Activated naive CD8-positive, alpha-beta T cell treated with anti-CD3 and anti-CD28 coated beads, Interleukin-2, amount 50 U/mL, for 24 hours (primary cell): ENCODE measurements at regions not wholly inside any gene's neighbourhood (a gene's known extent, or its start where the extent isn't known, plus 50 kb on each side); places are given as distances from the start of the nearest gene placed in this dataset.
"Not testable (repeated sequence)": the region's sequence is repeated elsewhere in the genome, so short reads cannot be mapped to it uniquely, and the experiment has no call there.

Experiments
- ATAC-seq: fragments of 150-1000 bp; cut with Tn5 transposase; one replicate; pipeline ENCODE4 v1.10.0; 2021
- DNase-seq: peaks from one replicate; pipeline ENCODE4 v3.0.0; 2021
- H3K27ac Mint-ChIP-seq: one replicate; pipeline ENCODE4 v1.8.0; 2021; ENCODE audit warnings: mild to moderate bottlenecking, mixed read lengths
- H3K27me3 Mint-ChIP-seq: one replicate; pipeline ENCODE4 v1.8.0; 2021; ENCODE audit warnings: mixed read lengths
- H3K36me3 Mint-ChIP-seq: one replicate; pipeline ENCODE4 v1.8.0; 2021; ENCODE audit warnings: low read depth, mixed read lengths
- H3K4me1 Mint-ChIP-seq: one replicate; pipeline ENCODE4 v1.8.0; 2021; ENCODE audit warnings: mixed read lengths
- H3K4me3 Mint-ChIP-seq: one replicate; pipeline ENCODE4 v1.8.0; 2021; ENCODE audit warnings: mild to moderate bottlenecking, moderate library complexity, mixed read lengths
- H3K9me3 Mint-ChIP-seq: one replicate; pipeline ENCODE4 v1.8.0; 2021; ENCODE audit warnings: mixed read lengths

GRCh38 chr2:61636686-61637085 lies 98.5 kb upstream of the XPO1 start:
- H3K27me3 Mint-ChIP-seq, result no peaks in the 10 kb centered on the region
- no peaks in the 10 kb centered on the region for H3K9me3 Mint-ChIP-seq
- no peaks in the 10 kb centered on the region for H3K36me3 Mint-ChIP-seq
- H3K4me1 Mint-ChIP-seq, result no peaks in the 10 kb centered on the region
- ATAC-seq (no peak), DNase-seq (no peak)
- H3K4me3 Mint-ChIP-seq, result no peak overlapping the region
- no peak overlapping the region for H3K27ac Mint-ChIP-seq

GRCh38 chr2:61634512-61634911 lies 96.4 kb upstream of the XPO1 start:
- Mint-ChIP-seq H3K27me3 (no peaks in the 10 kb centered on the region), H3K36me3 (no peaks in the 10 kb centered on the region), H3K9me3 (no peaks in the 10 kb centered on the region), H3K27ac (no peak overlapping the region), H3K4me1 (no peaks in the 10 kb centered on the region), H3K4me3 (no peak overlapping the region)
- DNase-seq, result no peak
- ATAC-seq, result no peak

GRCh38 chr2:61633250-61633649 lies 95.1 kb upstream of the XPO1 start:
- no peak for DNase-seq
- Mint-ChIP-seq H3K9me3 (no peaks in the 10 kb centered on the region), H3K4me1 (no peaks in the 10 kb centered on the region), H3K36me3 (no peaks in the 10 kb centered on the region), H3K4me3 (no peak overlapping the region), H3K27ac (no peak overlapping the region), H3K27me3 (no peaks in the 10 kb centered on the region)
- ATAC-seq, result no peak

GRCh38 chr2:61632276-61633169 lies 94.4 kb upstream of the XPO1 start:
- ATAC-seq, result no peak
- H3K9me3 Mint-ChIP-seq, result no peaks in the 10 kb centered on the region
- no peak overlapping the region for H3K27ac Mint-ChIP-seq
- no peaks in the 10 kb centered on the region for H3K27me3 Mint-ChIP-seq
- H3K4me1 Mint-ChIP-seq, result no peaks in the 10 kb centered on the region
- H3K4me3 Mint-ChIP-seq, result no peak overlapping the region
- no peaks in the 10 kb centered on the region for H3K36me3 Mint-ChIP-seq
- no peak for DNase-seq

- Mint-ChIP-seq H3K36me3 (no peaks in the 10 kb centered on the region), H3K27ac (no peak overlapping the region), H3K9me3 (no peaks in the 10 kb centered on the region), H3K4me3 (no peak overlapping the region), H3K27me3 (no peaks in the 10 kb centered on the region), H3K4me1 (no peaks in the 10 kb centered on the region)
- DNase-seq (no peak), ATAC-seq (no peak)
These were observed 93.2 kb upstream of the XPO1 start for GRCh38 chr2:61631321-61631720.

- DNase-seq, result no peak
- no peaks in the 10 kb centered on the region for H3K9me3 Mint-ChIP-seq
- H3K4me1 Mint-ChIP-seq, result no peaks in the 10 kb centered on the region
- ATAC-seq, result no peak
- H3K27ac Mint-ChIP-seq, result no peak overlapping the region
- no peaks in the 10 kb centered on the region for H3K27me3 Mint-ChIP-seq
- no peak overlapping the region for H3K4me3 Mint-ChIP-seq
- H3K36me3 Mint-ChIP-seq, result no peaks in the 10 kb centered on the region
These were observed 88.7 kb upstream of the XPO1 start for GRCh38 chr2:61626827-61627226.

- Mint-ChIP-seq H3K36me3 (no peaks in the 10 kb centered on the region), H3K9me3 (no peaks in the 10 kb centered on the region), H3K4me3 (no peak overlapping the region), H3K27me3 (no peaks in the 10 kb centered on the region), H3K4me1 (peaks cover 7% of the 10 kb centered on the region), H3K27ac (no peak overlapping the region)
- ATAC-seq (no peak), DNase-seq (no peak)
These were observed 85.6 kb upstream of the XPO1 start for GRCh38 chr2:61623747-61624146.

- peaks cover 7% of the 10 kb centered on the region for H3K4me1 Mint-ChIP-seq
- H3K9me3 Mint-ChIP-seq, result no peaks in the 10 kb centered on the region
These were observed 82.3 kb upstream of the XPO1 start for GRCh38 chr2:61620244-61621159.

GRCh38 chr2:61619561-61619960 lies 81.4 kb upstream of the XPO1 start:
- no peak for ATAC-seq
- no peak for DNase-seq
- Mint-ChIP-seq H3K4me3 (no peak overlapping the region), H3K4me1 (peaks cover 7% of the 10 kb centered on the region), H3K27me3 (no peaks in the 10 kb centered on the region), H3K36me3 (no peaks in the 10 kb centered on the region), H3K9me3 (no peaks in the 10 kb centered on the region), H3K27ac (no peak overlapping the region)

More at GRCh38 chr2:61620244-61621159, 82.3 kb upstream of the XPO1 start:
- Mint-ChIP-seq H3K27me3 (no peaks in the 10 kb centered on the region), H3K4me3 (no peak overlapping the region), H3K36me3 (no peaks in the 10 kb centered on the region), H3K27ac (no peak overlapping the region)
- DNase-seq (no peak), ATAC-seq (peak; percentile 80)

- H3K27me3 Mint-ChIP-seq, result no peaks in the 10 kb centered on the region
- H3K4me1 Mint-ChIP-seq, result peaks cover 7% of the 10 kb centered on the region
These were observed 79.5 kb upstream of the XPO1 start for GRCh38 chr2:61617610-61618009.

GRCh38 chr2:61605245-61605644 lies 67.1 kb upstream of the XPO1 start:
- Mint-ChIP-seq H3K27ac (no peak overlapping the region), H3K27me3 (no peaks in the 10 kb centered on the region), H3K4me1 (no peaks in the 10 kb centered on the region), H3K9me3 (no peaks in the 10 kb centered on the region), H3K36me3 (no peaks in the 10 kb centered on the region), H3K4me3 (no peak overlapping the region)
- DNase-seq (no peak), ATAC-seq (no peak)

More at GRCh38 chr2:61617610-61618009, 79.5 kb upstream of the XPO1 start:
- no peaks in the 10 kb centered on the region for H3K9me3 Mint-ChIP-seq
- ATAC-seq (no peak), DNase-seq (no peak)
- no peak overlapping the region for H3K4me3 Mint-ChIP-seq
- no peak overlapping the region for H3K27ac Mint-ChIP-seq
- H3K36me3 Mint-ChIP-seq, result no peaks in the 10 kb centered on the region

- no peak overlapping the region for H3K4me3 Mint-ChIP-seq
- H3K9me3 Mint-ChIP-seq, result no peaks in the 10 kb centered on the region
- H3K27me3 Mint-ChIP-seq, result no peaks in the 10 kb centered on the region
- ATAC-seq (no peak), DNase-seq (no peak)
- no peaks in the 10 kb centered on the region for H3K36me3 Mint-ChIP-seq
- no peak overlapping the region for H3K27ac Mint-ChIP-seq
- no peaks in the 10 kb centered on the region for H3K4me1 Mint-ChIP-seq
These were observed 66.3 kb upstream of the XPO1 start for GRCh38 chr2:61604433-61604832.

- DNase-seq, ATAC-seq, H3K4me1 Mint-ChIP-seq, H3K4me3 Mint-ChIP-seq, H3K27me3 Mint-ChIP-seq, H3K36me3 Mint-ChIP-seq, H3K27ac Mint-ChIP-seq, H3K9me3 Mint-ChIP-seq: not testable (repeated sequence)
These were observed 60.5 kb upstream of the XPO1 start for GRCh38 chr2:61598515-61599156.
